ENCODE measurements at regions not wholly inside any gene's neighbourhood (a gene's known extent, or its start where the extent isn't known, plus 50 kb on each side); places are given as distances from the start of the nearest gene placed in this dataset.

GRCh38 chr2:120935339-120936313, 200.0 kb downstream of the GLI2 start:
- in situ Hi-C loops (cut with MboI; ENCODE audit: low pct_unique_long_range_greater_than_20kb, low sequenced_read_pairs, unreplicated experiment): no loop called here
- DNase-seq (ENCODE audit: low spot score): no peak
- TF ChIP-seq CTCF (IDR thresholded peaks at IDR 0.05; ENCODE audit: extremely low read depth, insufficient read depth, missing control alignments): no peak

- no peak for TF ChIP-seq CTCF (IDR thresholded peaks at IDR 0.05; ENCODE audit: extremely low read depth, insufficient read depth, missing control alignments)
- in situ Hi-C loops (cut with MboI; ENCODE audit: low pct_unique_long_range_greater_than_20kb, low sequenced_read_pairs, unreplicated experiment): no loop called here
- no peak for DNase-seq (ENCODE audit: low spot score)
Measured at GRCh38 chr2:120936476-120937334, 201.0 kb downstream of the GLI2 start.

- no peak for DNase-seq (ENCODE audit: low spot score)
- in situ Hi-C loops (cut with MboI; ENCODE audit: low pct_unique_long_range_greater_than_20kb, low sequenced_read_pairs, unreplicated experiment): no loop called here
- no peak for TF ChIP-seq CTCF (IDR thresholded peaks at IDR 0.05; ENCODE audit: extremely low read depth, insufficient read depth, missing control alignments)
Measured at GRCh38 chr2:120937686-120938044, 202.0 kb downstream of the GLI2 start.

GRCh38 chr2:120938045-120938771, 202.5 kb downstream of the GLI2 start:
- no peak for DNase-seq (ENCODE audit: low spot score)
- in situ Hi-C loops (cut with MboI; ENCODE audit: low pct_unique_long_range_greater_than_20kb, low sequenced_read_pairs, unreplicated experiment): no loop called here
- no peak for TF ChIP-seq CTCF (IDR thresholded peaks at IDR 0.05; ENCODE audit: extremely low read depth, insufficient read depth, missing control alignments)

- TF ChIP-seq CTCF (IDR thresholded peaks at IDR 0.05; ENCODE audit: extremely low read depth, insufficient read depth, missing control alignments): no peak
- no peak for DNase-seq (ENCODE audit: low spot score)
- in situ Hi-C loops (cut with MboI; ENCODE audit: low pct_unique_long_range_greater_than_20kb, low sequenced_read_pairs, unreplicated experiment): no loop called here
Measured at GRCh38 chr2:120939595-120940318, 204.1 kb downstream of the GLI2 start.
